ENCODE measurements at regions not wholly inside any gene's neighbourhood (a gene's known extent, or its start where the extent isn't known, plus 50 kb on each side); places are given as distances from the start of the nearest gene placed in this dataset.

- Histone ChIP-seq H3K4me3 (no peak overlapping the region), H3K9me3 (no peaks in the 10 kb centered on the region), H3K27ac (no peak overlapping the region), H3K36me3 (no peaks in the 10 kb centered on the region), H3K27me3 (replicated peaks; ENCODE audit: insufficient read depth) (no peaks in the 10 kb centered on the region), H3K4me1 (ENCODE audit: control insufficient read depth in 1 of 2, low read depth in 2 of 2) (no peaks in the 10 kb centered on the region)
- ATAC-seq (ENCODE audit: insufficient number of reproducible peaks, low FRiP score, low read depth) = no peak
- DNase-seq (ENCODE audit: low spot score) = no peak
- no peak for TF ChIP-seq CTCF (IDR thresholded peaks at IDR 0.05)
These were observed 190.4 kb downstream of the PRL start for GRCh38 chr6:22106451-22106850.

GRCh38 chr6:22106961-22107360, 189.9 kb downstream of the PRL start:
- H3K9me3 ChIP-seq = no peaks in the 10 kb centered on the region
- no peak for ATAC-seq (ENCODE audit: insufficient number of reproducible peaks, low FRiP score, low read depth)
- no peak overlapping the region for H3K27ac ChIP-seq
- no peak for DNase-seq (ENCODE audit: low spot score)
- H3K4me1 ChIP-seq (ENCODE audit: control insufficient read depth in 1 of 2, low read depth in 2 of 2) = no peaks in the 10 kb centered on the region
- no peaks in the 10 kb centered on the region for H3K27me3 ChIP-seq (replicated peaks; ENCODE audit: insufficient read depth)
- no peak overlapping the region for H3K4me3 ChIP-seq
- no peak for TF ChIP-seq CTCF (IDR thresholded peaks at IDR 0.05)
- H3K36me3 ChIP-seq = no peaks in the 10 kb centered on the region

- DNase-seq (ENCODE audit: low spot score) = no peak
- TF ChIP-seq CTCF (IDR thresholded peaks at IDR 0.05) = no peak
- no peaks in the 10 kb centered on the region for H3K27me3 ChIP-seq (replicated peaks; ENCODE audit: insufficient read depth)
- H3K9me3 ChIP-seq = no peaks in the 10 kb centered on the region
- H3K27ac ChIP-seq = no peak overlapping the region
- no peaks in the 10 kb centered on the region for H3K36me3 ChIP-seq
- no peak overlapping the region for H3K4me3 ChIP-seq
- H3K4me1 ChIP-seq (ENCODE audit: control insufficient read depth in 1 of 2, low read depth in 2 of 2) = no peaks in the 10 kb centered on the region
- no peak for ATAC-seq (ENCODE audit: insufficient number of reproducible peaks, low FRiP score, low read depth)
These were observed 188.6 kb downstream of the PRL start for GRCh38 chr6:22108199-22108598.

GRCh38 chr6:22110061-22110460, 186.8 kb downstream of the PRL start:
- Histone ChIP-seq H3K9me3 (no peaks in the 10 kb centered on the region), H3K36me3 (no peaks in the 10 kb centered on the region), H3K4me3 (no peak overlapping the region), H3K27ac (no peak overlapping the region), H3K27me3 (replicated peaks; ENCODE audit: insufficient read depth) (no peaks in the 10 kb centered on the region), H3K4me1 (ENCODE audit: control insufficient read depth in 1 of 2, low read depth in 2 of 2) (no peaks in the 10 kb centered on the region)
- no peak for DNase-seq (ENCODE audit: low spot score)
- ATAC-seq (ENCODE audit: insufficient number of reproducible peaks, low FRiP score, low read depth) = no peak
- TF ChIP-seq CTCF (IDR thresholded peaks at IDR 0.05) = no peak

- no peak for ATAC-seq (ENCODE audit: insufficient number of reproducible peaks, low FRiP score, low read depth)
- no peak for DNase-seq (ENCODE audit: low spot score)
- H3K27ac ChIP-seq = no peak overlapping the region
- H3K4me3 ChIP-seq = no peak overlapping the region
- H3K4me1 ChIP-seq (ENCODE audit: control insufficient read depth in 1 of 2, low read depth in 2 of 2) = no peaks in the 10 kb centered on the region
- no peak for TF ChIP-seq CTCF (IDR thresholded peaks at IDR 0.05)
- H3K9me3 ChIP-seq = no peaks in the 10 kb centered on the region
- H3K36me3 ChIP-seq = no peaks in the 10 kb centered on the region
- H3K27me3 ChIP-seq (replicated peaks; ENCODE audit: insufficient read depth) = no peaks in the 10 kb centered on the region
These were observed 184.4 kb downstream of the PRL start for GRCh38 chr6:22112461-22112860.
